A549 (cell line): ENCODE measurements at regions not wholly inside any gene's neighbourhood (a gene's known extent, or its start where the extent isn't known, plus 50 kb on each side); places are given as distances from the start of the nearest gene placed in this dataset.

Experiments
- ATAC-seq, 2 experiments: fragments of 200-7000 bp in 1 of 2; fragments of >200 bp in 1 of 2; cut with Nextera tagmentation in 1 of 2; cut with Tn5 transposase in 1 of 2; 3 replicates each; pipeline versions ENCODE4 v1.8.0 to v1.9.1; 2018 to 2020; ENCODE audit warnings: mild to moderate bottlenecking in 1 of 2, moderate library complexity in 1 of 2
- CTCF ChIA-PET: fragments of 300-600 bp; sonication (Branson Sonifier 250); formaldehyde crosslinking; extraction: SDS; loops from one replicate; lab custom pipeline; 2021; ENCODE audit warnings: antibody characterized with exemption, inconsistent platforms; lab: Yijun Ruan, JAX
- POLR2A ChIA-PET: fragments of 350-600 bp; formaldehyde crosslinking; extraction: SDS; loops from one replicate; lab custom pipeline; 2021; ENCODE audit warnings: antibody characterized with exemption, inconsistent platforms; lab: Yijun Ruan, JAX
- DNase-seq, 2 experiments: peaks; one replicate each; pipeline versions ENCODE4 v3.0.0 to v3.0.0-alpha.2; 2011 to 2016; ENCODE audit warnings: low read depth in 1 of 2, low spot score in 1 of 2
- FAIRE-seq: peaks from 2 replicates; lab custom pipeline; 2011; peaks lifted over from hg19 to GRCh38; lab: Jason Lieb, UNC
- H3K27ac ChIP-seq, 2 experiments: fragments of >200 bp; sonication (Bioruptor Twin); formaldehyde crosslinking; 3 replicates each; pipeline ENCODE4 v1.5.1; 2016 to 2017
- H3K4me1 ChIP-seq: fragments of >200 bp; sonication (Bioruptor Twin); formaldehyde crosslinking; 3 replicates; pipeline ENCODE4 v1.6.1; 2016
- H3K4me2 ChIP-seq: fragments of >200 bp; sonication (Bioruptor Twin); formaldehyde crosslinking; 3 replicates; pipeline ENCODE4 v1.6.1; 2016
- H3K4me3 ChIP-seq: fragments of >200 bp; sonication (Bioruptor Twin); formaldehyde crosslinking; 3 replicates; pipeline ENCODE4 v1.5.1; 2016
- H3K9me3 ChIP-seq: fragments of >200 bp; sonication (Bioruptor Twin); formaldehyde crosslinking; 3 replicates; pipeline ENCODE4 v1.6.1; 2016
- CBX2 ChIP-seq: fragments of 200-600 bp; sonication (generic); IDR thresholded peaks from 2 replicates; pipeline ENCODE4 v1.6.1; 2016; ENCODE audit warnings: low read depth, mild to moderate bottlenecking, borderline replicate concordance
- CHD4 ChIP-seq: fragments of 200-600 bp; sonication (generic); IDR thresholded peaks from 2 replicates; pipeline ENCODE4 v1.6.1; 2016; ENCODE audit warnings: antibody characterized with exemption, mild to moderate bottlenecking, borderline replicate concordance
- EHF ChIP-seq: fragments of 250-450 bp; sonication (Bioruptor Pico); IDR thresholded peaks from 2 replicates; pipeline ENCODE4 v1.5.0; 2020; ENCODE audit warnings: mild to moderate bottlenecking
- EHMT2 ChIP-seq: fragments of 200-600 bp; sonication (generic); IDR thresholded peaks from 2 replicates; pipeline ENCODE4 v1.6.1; 2016; ENCODE audit warnings: antibody characterized with exemption, low read depth, mild to moderate bottlenecking, moderate library complexity
- FOSB ChIP-seq: fragments of 250-450 bp; sonication (Bioruptor Pico); IDR thresholded peaks from 2 replicates; pipeline ENCODE4 v1.5.0; 2020; ENCODE audit warnings: mild to moderate bottlenecking, moderate library complexity
- MAZ ChIP-seq: fragments of 150-350 bp; IDR thresholded peaks from 2 replicates; pipeline ENCODE4 v1.6.1; 2014; ENCODE audit warnings: antibody characterized with exemption, low read depth, low read length, borderline replicate concordance
- NR3C1 ChIP-seq: fragments of >200 bp; sonication (Bioruptor Twin); formaldehyde crosslinking; IDR thresholded peaks from 3 replicates; pipeline ENCODE4 v1.6.1; 2017
- POLR2A ChIP-seq: IDR thresholded peaks from 2 replicates; pipeline ENCODE4 v1.6.1; 2012; ENCODE audit warnings: mild to moderate bottlenecking, low read length
- RARB ChIP-seq: fragments of 250-450 bp; sonication (Bioruptor Pico); IDR thresholded peaks from 2 replicates; pipeline ENCODE4 v1.8.0; 2021; ENCODE audit warnings: mild to moderate bottlenecking, moderate library complexity
- ZNF302 ChIP-seq: fragments of 250-450 bp; sonication (Bioruptor Pico); IDR thresholded peaks from 2 replicates; pipeline ENCODE4 v1.9.0; 2021; ENCODE audit warnings: inconsistent platforms, mild to moderate bottlenecking, moderate library complexity
- WGBS: methylation state at CpG from one replicate; pipeline ENCODE4 v1.1.6; 2017; ENCODE audit errors: missing lambda C conversion rate; 5-methylcytosine and 5-hydroxymethylcytosine counted together
- TF ChIP-seq, protein P1 (sequence below): fragments of 200-600 bp; sonication (generic); IDR thresholded peaks from 2 replicates; pipeline ENCODE4 v1.6.1; 2016; ENCODE audit warnings: antibody characterized with exemption, mild to moderate bottlenecking, moderate library complexity
- TF ChIP-seq, protein P2 (sequence below): fragments of 250-450 bp; sonication (Bioruptor Pico); IDR thresholded peaks from 2 replicates; pipeline ENCODE4 v1.5.0; 2020; ENCODE audit warnings: low read depth, mild to moderate bottlenecking, moderate library complexity
- TF ChIP-seq, protein P3 (sequence below): fragments of 450-650 bp; IDR thresholded peaks from 2 replicates; pipeline ENCODE4 v1.6.1; 2014; ENCODE audit warnings: antibody characterized with exemption
- TF ChIP-seq, protein P4 (sequence below): fragments of >200 bp; sonication (Bioruptor Twin); formaldehyde crosslinking; IDR thresholded peaks from 3 replicates; pipeline ENCODE4 v1.6.1; 2016
- TF ChIP-seq, protein P5 (sequence below): fragments of 250-450 bp; sonication (Bioruptor Pico); IDR thresholded peaks from 2 replicates; pipeline ENCODE4 v1.5.0; 2021; ENCODE audit warnings: mild to moderate bottlenecking, moderate library complexity, borderline replicate concordance
- TF ChIP-seq, protein P6 (sequence below): fragments of 150-350 bp; IDR thresholded peaks from 2 replicates; pipeline ENCODE4 v1.6.1; 2014; ENCODE audit warnings: low read depth, mild to moderate bottlenecking, low read length
- TF ChIP-seq, protein P7 (sequence below): IDR thresholded peaks from 2 replicates; pipeline ENCODE4 v1.6.1; 2012; ENCODE audit warnings: low read depth, borderline replicate concordance

DNA sequence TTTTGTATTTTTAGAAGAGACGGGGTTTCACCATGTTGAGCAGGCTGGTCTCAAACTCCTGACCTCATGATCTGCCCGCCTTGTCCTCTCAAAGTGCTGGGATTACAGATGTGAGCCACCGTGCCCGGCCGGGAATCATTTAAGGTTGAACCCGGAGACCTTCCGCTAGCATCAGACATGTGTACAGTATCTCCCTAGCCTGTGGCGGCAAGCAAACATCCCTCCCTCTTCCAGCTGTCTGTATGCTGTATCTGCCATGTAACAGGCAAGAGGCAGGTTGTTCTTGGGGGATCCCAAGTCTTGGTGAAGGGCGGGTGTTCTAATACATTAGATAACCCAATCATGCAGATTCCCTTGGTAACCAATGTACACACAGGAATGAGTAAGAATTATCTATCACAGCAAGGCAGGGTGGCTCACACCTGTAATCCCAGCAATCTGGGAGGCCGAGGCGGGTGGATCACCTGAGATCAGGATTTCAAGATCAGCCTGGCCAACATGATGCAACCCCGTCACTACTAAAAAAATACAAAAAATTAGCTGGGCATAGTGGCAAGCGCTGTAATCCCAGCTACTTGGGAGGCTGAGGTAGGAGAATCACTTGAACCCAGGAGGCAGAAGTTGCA, 58.1 kb upstream of the RBFOX2 start:
- Histone ChIP-seq H3K9me3 (no peaks in the 10 kb centered on the region), H3K4me1 (no peaks in the 10 kb centered on the region), H3K27ac (no peak overlapping the region), H3K4me2 (no peak overlapping the region), H3K4me3 (no peak overlapping the region)
- FAIRE-seq (no peak), ATAC-seq (no peak), DNase-seq (no peak)
- TF ChIP-seq, protein P1, sequence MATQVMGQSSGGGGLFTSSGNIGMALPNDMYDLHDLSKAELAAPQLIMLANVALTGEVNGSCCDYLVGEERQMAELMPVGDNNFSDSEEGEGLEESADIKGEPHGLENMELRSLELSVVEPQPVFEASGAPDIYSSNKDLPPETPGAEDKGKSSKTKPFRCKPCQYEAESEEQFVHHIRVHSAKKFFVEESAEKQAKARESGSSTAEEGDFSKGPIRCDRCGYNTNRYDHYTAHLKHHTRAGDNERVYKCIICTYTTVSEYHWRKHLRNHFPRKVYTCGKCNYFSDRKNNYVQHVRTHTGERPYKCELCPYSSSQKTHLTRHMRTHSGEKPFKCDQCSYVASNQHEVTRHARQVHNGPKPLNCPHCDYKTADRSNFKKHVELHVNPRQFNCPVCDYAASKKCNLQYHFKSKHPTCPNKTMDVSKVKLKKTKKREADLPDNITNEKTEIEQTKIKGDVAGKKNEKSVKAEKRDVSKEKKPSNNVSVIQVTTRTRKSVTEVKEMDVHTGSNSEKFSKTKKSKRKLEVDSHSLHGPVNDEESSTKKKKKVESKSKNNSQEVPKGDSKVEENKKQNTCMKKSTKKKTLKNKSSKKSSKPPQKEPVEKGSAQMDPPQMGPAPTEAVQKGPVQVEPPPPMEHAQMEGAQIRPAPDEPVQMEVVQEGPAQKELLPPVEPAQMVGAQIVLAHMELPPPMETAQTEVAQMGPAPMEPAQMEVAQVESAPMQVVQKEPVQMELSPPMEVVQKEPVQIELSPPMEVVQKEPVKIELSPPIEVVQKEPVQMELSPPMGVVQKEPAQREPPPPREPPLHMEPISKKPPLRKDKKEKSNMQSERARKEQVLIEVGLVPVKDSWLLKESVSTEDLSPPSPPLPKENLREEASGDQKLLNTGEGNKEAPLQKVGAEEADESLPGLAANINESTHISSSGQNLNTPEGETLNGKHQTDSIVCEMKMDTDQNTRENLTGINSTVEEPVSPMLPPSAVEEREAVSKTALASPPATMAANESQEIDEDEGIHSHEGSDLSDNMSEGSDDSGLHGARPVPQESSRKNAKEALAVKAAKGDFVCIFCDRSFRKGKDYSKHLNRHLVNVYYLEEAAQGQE, result no peak
- TF ChIP-seq, protein P2, sequence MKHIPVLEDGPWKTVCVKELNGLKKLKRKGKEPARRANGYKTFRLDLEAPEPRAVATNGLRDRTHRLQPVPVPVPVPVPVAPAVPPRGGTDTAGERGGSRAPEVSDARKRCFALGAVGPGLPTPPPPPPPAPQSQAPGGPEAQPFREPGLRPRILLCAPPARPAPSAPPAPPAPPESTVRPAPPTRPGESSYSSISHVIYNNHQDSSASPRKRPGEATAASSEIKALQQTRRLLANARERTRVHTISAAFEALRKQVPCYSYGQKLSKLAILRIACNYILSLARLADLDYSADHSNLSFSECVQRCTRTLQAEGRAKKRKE (CRISPR knock-in tag), result no peak
- TF ChIP-seq NR3C1 (no peak), EHMT2 (no peak), FOSB (CRISPR knock-in tag) (no peak), CBX2 (no peak), MAZ (no peak), EHF (CRISPR knock-in tag) (no peak), RARB (CRISPR knock-in tag) (no peak), ZNF302 (no peak), CHD4 (no peak), POLR2A (no peak)
- TF ChIP-seq, protein P3, sequence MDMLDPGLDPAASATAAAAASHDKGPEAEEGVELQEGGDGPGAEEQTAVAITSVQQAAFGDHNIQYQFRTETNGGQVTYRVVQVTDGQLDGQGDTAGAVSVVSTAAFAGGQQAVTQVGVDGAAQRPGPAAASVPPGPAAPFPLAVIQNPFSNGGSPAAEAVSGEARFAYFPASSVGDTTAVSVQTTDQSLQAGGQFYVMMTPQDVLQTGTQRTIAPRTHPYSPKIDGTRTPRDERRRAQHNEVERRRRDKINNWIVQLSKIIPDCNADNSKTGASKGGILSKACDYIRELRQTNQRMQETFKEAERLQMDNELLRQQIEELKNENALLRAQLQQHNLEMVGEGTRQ, result no peak
- TF ChIP-seq, protein P4, sequence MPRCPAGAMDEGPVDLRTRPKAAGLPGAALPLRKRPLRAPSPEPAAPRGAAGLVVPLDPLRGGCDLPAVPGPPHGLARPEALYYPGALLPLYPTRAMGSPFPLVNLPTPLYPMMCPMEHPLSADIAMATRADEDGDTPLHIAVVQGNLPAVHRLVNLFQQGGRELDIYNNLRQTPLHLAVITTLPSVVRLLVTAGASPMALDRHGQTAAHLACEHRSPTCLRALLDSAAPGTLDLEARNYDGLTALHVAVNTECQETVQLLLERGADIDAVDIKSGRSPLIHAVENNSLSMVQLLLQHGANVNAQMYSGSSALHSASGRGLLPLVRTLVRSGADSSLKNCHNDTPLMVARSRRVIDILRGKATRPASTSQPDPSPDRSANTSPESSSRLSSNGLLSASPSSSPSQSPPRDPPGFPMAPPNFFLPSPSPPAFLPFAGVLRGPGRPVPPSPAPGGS, result no peak
- TF ChIP-seq, protein P5, sequence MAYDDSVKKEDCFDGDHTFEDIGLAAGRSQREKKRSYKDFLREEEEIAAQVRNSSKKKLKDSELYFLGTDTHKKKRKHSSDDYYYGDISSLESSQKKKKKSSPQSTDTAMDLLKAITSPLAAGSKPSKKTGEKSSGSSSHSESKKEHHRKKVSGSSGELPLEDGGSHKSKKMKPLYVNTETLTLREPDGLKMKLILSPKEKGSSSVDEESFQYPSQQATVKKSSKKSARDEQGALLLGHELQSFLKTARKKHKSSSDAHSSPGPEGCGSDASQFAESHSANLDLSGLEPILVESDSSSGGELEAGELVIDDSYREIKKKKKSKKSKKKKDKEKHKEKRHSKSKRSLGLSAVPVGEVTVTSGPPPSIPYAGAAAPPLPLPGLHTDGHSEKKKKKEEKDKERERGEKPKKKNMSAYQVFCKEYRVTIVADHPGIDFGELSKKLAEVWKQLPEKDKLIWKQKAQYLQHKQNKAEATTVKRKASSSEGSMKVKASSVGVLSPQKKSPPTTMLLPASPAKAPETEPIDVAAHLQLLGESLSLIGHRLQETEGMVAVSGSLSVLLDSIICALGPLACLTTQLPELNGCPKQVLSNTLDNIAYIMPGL (CRISPR knock-in tag), result no peak
- TF ChIP-seq, protein P6, sequence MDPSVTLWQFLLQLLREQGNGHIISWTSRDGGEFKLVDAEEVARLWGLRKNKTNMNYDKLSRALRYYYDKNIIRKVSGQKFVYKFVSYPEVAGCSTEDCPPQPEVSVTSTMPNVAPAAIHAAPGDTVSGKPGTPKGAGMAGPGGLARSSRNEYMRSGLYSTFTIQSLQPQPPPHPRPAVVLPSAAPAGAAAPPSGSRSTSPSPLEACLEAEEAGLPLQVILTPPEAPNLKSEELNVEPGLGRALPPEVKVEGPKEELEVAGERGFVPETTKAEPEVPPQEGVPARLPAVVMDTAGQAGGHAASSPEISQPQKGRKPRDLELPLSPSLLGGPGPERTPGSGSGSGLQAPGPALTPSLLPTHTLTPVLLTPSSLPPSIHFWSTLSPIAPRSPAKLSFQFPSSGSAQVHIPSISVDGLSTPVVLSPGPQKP, result no peak
- TF ChIP-seq, protein P7, sequence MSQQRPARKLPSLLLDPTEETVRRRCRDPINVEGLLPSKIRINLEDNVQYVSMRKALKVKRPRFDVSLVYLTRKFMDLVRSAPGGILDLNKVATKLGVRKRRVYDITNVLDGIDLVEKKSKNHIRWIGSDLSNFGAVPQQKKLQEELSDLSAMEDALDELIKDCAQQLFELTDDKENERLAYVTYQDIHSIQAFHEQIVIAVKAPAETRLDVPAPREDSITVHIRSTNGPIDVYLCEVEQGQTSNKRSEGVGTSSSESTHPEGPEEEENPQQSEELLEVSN, result no peak
- WGBS, result 94% methylated on average over 8 of the region's 13 CpGs
- POLR2A ChIA-PET, result no interaction called here
- CTCF ChIA-PET, result interaction anchor here (0.5 to 3.4 kb wide), 2 partner anchors 21 to 460 kb away, joined by 3 to 16 read pairs; no protein-coding TSS in a partner anchor
